OCI-LY1 (cell line): ENCODE measurements at regions not wholly inside any gene's neighbourhood (a gene's known extent, or its start where the extent isn't known, plus 50 kb on each side); places are given as distances from the start of the nearest gene placed in this dataset.

ENCODE experiments used
- H2AFZ ChIP-seq: fragments of 200-600 bp; sonication (generic), shearing (Covaris generic); 2 replicates; pipeline ENCODE4 v1.6.0; 2014; ENCODE audit warnings: antibody characterized with exemption, mild to moderate bottlenecking, low read length
- H3F3A ChIP-seq: fragments of 200-600 bp; sonication (generic), shearing (Covaris generic); 2 replicates; pipeline ENCODE4 v1.6.0; 2014; ENCODE audit warnings: mild to moderate bottlenecking, antibody characterized with exemption, low read length, moderate library complexity; ENCODE audit not compliant: insufficient read depth
- H3K27ac ChIP-seq: fragments of 200-600 bp; sonication (generic); 2 replicates; pipeline ENCODE4 v1.5.1; 2014; ENCODE audit warnings: low read length, mixed run types, mild to moderate bottlenecking, low read depth; ENCODE audit not compliant: poor library complexity, severe bottlenecking
- H3K27me3 ChIP-seq: fragments of 200-600 bp; sonication (generic); 2 replicates; pipeline ENCODE4 v1.6.0; 2014; ENCODE audit warnings: antibody characterized with exemption, mild to moderate bottlenecking, low read length, moderate library complexity; ENCODE audit not compliant: insufficient read depth
- H3K36me3 ChIP-seq: fragments of 200-600 bp; sonication (generic); 2 replicates; pipeline ENCODE4 v1.6.1; 2014; ENCODE audit warnings: mild to moderate bottlenecking, antibody characterized with exemption, low read length, moderate library complexity, mixed read lengths; ENCODE audit not compliant: insufficient read depth
- H3K4me1 ChIP-seq: fragments of 200-600 bp; sonication (generic); 2 replicates; pipeline ENCODE4 v1.5.1; 2014; ENCODE audit warnings: mild to moderate bottlenecking, low read length, moderate library complexity; ENCODE audit not compliant: insufficient read depth, severe bottlenecking
- H3K4me2 ChIP-seq: fragments of 200-600 bp; sonication (generic), shearing (Covaris generic); 2 replicates; pipeline ENCODE4 v1.6.1; 2014; ENCODE audit warnings: low read length
- H3K4me3 ChIP-seq: fragments of 200-600 bp; sonication (generic); 2 replicates; pipeline ENCODE4 v1.5.1; 2014; ENCODE audit warnings: low read length, low read depth, mild to moderate bottlenecking, mixed read lengths; ENCODE audit not compliant: poor library complexity, severe bottlenecking
- H3K79me2 ChIP-seq: fragments of 200-600 bp; shearing (Covaris generic); 2 replicates; pipeline ENCODE4 v1.6.1; 2016; ENCODE audit warnings: mixed run types, low read length, mixed read lengths; ENCODE audit not compliant: insufficient read depth
- H3K9ac ChIP-seq: fragments of 200-600 bp; sonication (generic), shearing (Covaris generic); 2 replicates; pipeline ENCODE4 v1.6.1; 2014; ENCODE audit warnings: mild to moderate bottlenecking, low read length, mixed read lengths
- H3K9me2 ChIP-seq: fragments of 200-600 bp; sonication (generic), shearing (Covaris generic); 2 replicates; pipeline ENCODE4 v1.6.1; 2014; ENCODE audit warnings: low read depth, mild to moderate bottlenecking, low read length, mixed read lengths
- H3K9me3 ChIP-seq: fragments of 200-600 bp; shearing (Covaris generic); 2 replicates; pipeline ENCODE4 v1.6.1; 2014; ENCODE audit warnings: low read length, mixed read lengths
- H4K20me1 ChIP-seq: fragments of 200-600 bp; sonication (generic), shearing (Covaris generic); 2 replicates; pipeline ENCODE4 v1.6.0; 2016; ENCODE audit warnings: mild to moderate bottlenecking, low read length; ENCODE audit not compliant: insufficient read depth
- CTCF ChIP-seq: fragments of 200-600 bp; sonication (generic), shearing (Covaris generic); IDR thresholded peaks from 2 replicates; pipeline ENCODE4 v1.5.1; 2017; ENCODE audit warnings: mild to moderate bottlenecking, antibody characterized with exemption, low read length, moderate library complexity, mixed read lengths
- EZH2 ChIP-seq: fragments of 200-600 bp; sonication (generic), shearing (Covaris generic); IDR thresholded peaks from 2 replicates; pipeline ENCODE4 v1.8.0; 2017; ENCODE audit warnings: borderline replicate concordance, mixed run types, mild to moderate bottlenecking, antibody characterized with exemption, low read length, moderate library complexity, mixed read lengths

- Histone ChIP-seq H3K27ac (no peak overlapping the region), H3F3A (no peaks in the 10 kb centered on the region), H3K4me2 (no peak overlapping the region), H3K27me3 (no peaks in the 10 kb centered on the region; the same call in 1 of the 2 replicates), H2AFZ (no peak overlapping the region), H4K20me1 (no peaks in the 10 kb centered on the region), H3K9me3 (no peaks in the 10 kb centered on the region), H3K4me1 (no peaks in the 10 kb centered on the region), H3K4me3 (no peak overlapping the region), H3K36me3 (no peaks in the 10 kb centered on the region), H3K9ac (no peak overlapping the region), H3K9me2 (no peaks in the 10 kb centered on the region), H3K79me2 (no peaks in the 10 kb centered on the region)
- no peak for TF ChIP-seq CTCF
- no peak for TF ChIP-seq EZH2
These were observed 129.9 kb upstream of the PRMT8 start for GRCh38 chr12:3361146-3361545.

- TF ChIP-seq EZH2 (no peak), CTCF (no peak)
- H2AFZ ChIP-seq = no peak overlapping the region
- H3K9ac ChIP-seq = no peak overlapping the region
- H3K4me3 ChIP-seq = no peak overlapping the region
- no peaks in the 10 kb centered on the region for H3K36me3 ChIP-seq
- no peak overlapping the region for H3K27ac ChIP-seq
- no peaks in the 10 kb centered on the region for H4K20me1 ChIP-seq
- no peak overlapping the region for H3K4me2 ChIP-seq
- H3K9me2 ChIP-seq = no peaks in the 10 kb centered on the region
- no peaks in the 10 kb centered on the region for H3F3A ChIP-seq
- no peaks in the 10 kb centered on the region; the same call in 1 of the 2 replicates for H3K27me3 ChIP-seq
- H3K4me1 ChIP-seq = no peaks in the 10 kb centered on the region
- H3K9me3 ChIP-seq = no peaks in the 10 kb centered on the region
- H3K79me2 ChIP-seq = no peaks in the 10 kb centered on the region
These were observed 128.3 kb upstream of the PRMT8 start for GRCh38 chr12:3362737-3363136.

GRCh38 chr12:3363608-3364007 lies 127.4 kb upstream of the PRMT8 start:
- no peaks in the 10 kb centered on the region for H3K9me2 ChIP-seq
- no peaks in the 10 kb centered on the region for H3K4me1 ChIP-seq
- H3K27me3 ChIP-seq = no peaks in the 10 kb centered on the region; the same call in 1 of the 2 replicates
- H3K4me3 ChIP-seq = no peak overlapping the region
- H3K27ac ChIP-seq = no peak overlapping the region
- TF ChIP-seq EZH2 (no peak), CTCF (no peak)
- H2AFZ ChIP-seq = no peak overlapping the region
- no peaks in the 10 kb centered on the region for H3F3A ChIP-seq
- no peaks in the 10 kb centered on the region for H4K20me1 ChIP-seq
- H3K4me2 ChIP-seq = no peak overlapping the region
- no peaks in the 10 kb centered on the region for H3K79me2 ChIP-seq
- H3K36me3 ChIP-seq = no peaks in the 10 kb centered on the region
- no peak overlapping the region for H3K9ac ChIP-seq
- no peaks in the 10 kb centered on the region for H3K9me3 ChIP-seq
